ENCODE measurements at regions not wholly inside any gene's neighbourhood (a gene's known extent, or its start where the extent isn't known, plus 50 kb on each side); places are given as distances from the start of the nearest gene placed in this dataset.
"Not testable (repeated sequence)": the region's sequence is repeated elsewhere in the genome, so short reads cannot be mapped to it uniquely, and the experiment has no call there.

DNA sequence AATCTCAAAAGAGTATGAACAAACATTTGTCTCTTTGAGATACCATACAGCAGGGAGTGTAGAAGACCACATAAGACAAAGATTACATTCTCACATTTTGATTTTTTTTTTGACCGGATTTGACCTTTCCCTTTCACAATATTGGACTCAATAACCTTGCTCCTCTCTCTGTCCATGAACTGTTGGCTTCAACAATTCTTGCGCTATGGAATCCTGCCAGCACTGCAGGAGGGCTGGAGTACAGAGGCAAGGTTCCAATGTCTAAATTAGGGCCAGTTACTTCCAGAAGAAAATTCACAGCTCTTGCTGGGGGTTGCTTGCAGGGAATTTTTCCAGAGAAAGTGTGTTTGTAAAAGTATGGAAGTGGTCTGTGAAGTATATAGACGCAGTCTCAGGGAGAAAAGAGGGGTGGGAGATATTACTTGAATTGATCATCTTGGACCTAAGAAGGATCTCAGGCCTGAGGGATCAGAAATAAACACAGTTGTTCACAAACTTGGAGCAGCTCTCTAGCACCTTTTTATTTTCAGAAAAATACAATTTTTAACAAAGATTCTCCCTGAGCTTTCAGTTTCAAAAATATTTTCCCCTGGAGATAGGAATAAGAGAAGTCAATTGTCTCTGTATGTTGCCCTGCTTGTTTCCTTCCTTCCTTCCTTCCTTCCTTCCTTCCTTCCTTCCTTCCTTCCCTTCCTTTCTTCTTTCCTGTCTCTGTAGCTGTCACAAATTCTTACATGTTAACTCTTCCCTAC is 765.9 kb downstream of the BCKDHB start:
- DNase-seq (no peak), FAIRE-seq (no peak)
- H3K27ac ChIP-seq (ENCODE audit: low read depth in 2 of 2, low read length in 2 of 2): no peak overlapping the region
- H3K9me3 ChIP-seq (ENCODE audit: control insufficient read depth in 2 of 3, insufficient read depth in 1 of 3, low read length in 3 of 3): no peaks in the 10 kb centered on the region
- no peak for TF ChIP-seq CTCF (IDR thresholded peaks at IDR 0.05; ENCODE audit: borderline replicate concordance, extremely low read depth, insufficient read depth)
- no peak overlapping the region for H3K9ac ChIP-seq (ENCODE audit: low read length in 3 of 3)
- no peaks in the 10 kb centered on the region for H3K27me3 ChIP-seq (ENCODE audit: control insufficient read depth, insufficient read depth, low read length)
- H3K36me3 ChIP-seq (ENCODE audit: control insufficient read depth in 2 of 3, insufficient read depth in 3 of 3, low read length in 3 of 3): no peaks in the 10 kb centered on the region
- no peaks in the 10 kb centered on the region for H3K4me1 ChIP-seq (ENCODE audit: control insufficient read depth in 2 of 3, insufficient read depth in 2 of 3, low read depth in 1 of 3, low read length in 3 of 3)
- H3K4me3 ChIP-seq (ENCODE audit: low read length in 3 of 3): no peak overlapping the region
- intact Hi-C loops (cut with DNase I): no loop called here

DNA sequence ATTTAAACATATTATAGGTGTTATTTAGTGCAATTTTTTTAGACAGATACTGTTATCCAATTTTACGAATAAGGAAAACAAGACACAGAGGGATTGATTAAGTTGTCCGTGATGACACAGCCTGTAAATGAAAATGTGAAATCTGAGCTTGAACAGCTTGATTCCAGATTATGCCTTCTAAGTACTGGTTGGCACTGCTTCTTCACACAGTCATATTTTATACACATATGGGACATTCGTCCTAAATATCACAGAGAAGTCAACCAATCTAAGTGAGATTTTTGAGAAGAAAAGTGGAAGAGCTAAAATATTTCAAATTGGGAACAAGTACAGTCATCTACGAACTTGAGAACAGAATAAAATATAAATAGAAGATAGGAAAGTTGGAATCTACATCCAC is 756.3 kb downstream of the BCKDHB start:
- H3K4me3 ChIP-seq (ENCODE audit: low read length in 3 of 3): no peak overlapping the region
- H3K27ac ChIP-seq (ENCODE audit: low read depth in 2 of 2, low read length in 2 of 2): no peak overlapping the region
- H3K9ac ChIP-seq (ENCODE audit: low read length in 3 of 3): no peak overlapping the region
- no peak for DNase-seq
- H3K36me3 ChIP-seq (ENCODE audit: control insufficient read depth in 2 of 3, insufficient read depth in 3 of 3, low read length in 3 of 3): no peaks in the 10 kb centered on the region
- H3K4me1 ChIP-seq (ENCODE audit: control insufficient read depth in 2 of 3, insufficient read depth in 2 of 3, low read depth in 1 of 3, low read length in 3 of 3): no peaks in the 10 kb centered on the region
- intact Hi-C loops (cut with DNase I): no loop called here
- no peak for TF ChIP-seq CTCF (IDR thresholded peaks at IDR 0.05; ENCODE audit: borderline replicate concordance, extremely low read depth, insufficient read depth)
- H3K9me3 ChIP-seq (ENCODE audit: control insufficient read depth in 2 of 3, insufficient read depth in 1 of 3, low read length in 3 of 3): no peaks in the 10 kb centered on the region
- no peaks in the 10 kb centered on the region for H3K27me3 ChIP-seq (ENCODE audit: control insufficient read depth, insufficient read depth, low read length)
- FAIRE-seq: no peak

DNA sequence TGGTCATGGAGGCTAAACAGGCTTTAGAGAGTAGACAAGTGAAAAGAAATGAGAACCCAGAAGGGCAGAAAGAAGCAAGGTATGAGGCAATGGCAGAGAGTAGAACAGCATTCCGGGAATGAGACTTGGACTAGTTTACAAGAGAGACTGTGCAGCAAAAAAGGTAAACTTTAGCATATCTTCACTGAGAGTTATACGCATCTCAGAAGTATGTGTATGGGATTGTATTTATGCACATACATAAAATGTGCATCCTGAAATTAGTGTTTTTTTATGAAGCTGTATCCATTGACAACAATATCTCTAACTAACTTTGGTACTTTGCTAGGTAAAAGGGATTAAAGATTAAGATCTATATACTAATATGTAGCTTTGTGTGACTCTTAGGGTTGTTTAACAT is 753.6 kb downstream of the BCKDHB start:
- H3K9me3 ChIP-seq (ENCODE audit: control insufficient read depth in 2 of 3, insufficient read depth in 1 of 3, low read length in 3 of 3): no peaks in the 10 kb centered on the region
- H3K36me3 ChIP-seq (ENCODE audit: control insufficient read depth in 2 of 3, insufficient read depth in 3 of 3, low read length in 3 of 3): no peaks in the 10 kb centered on the region
- H3K27me3 ChIP-seq (ENCODE audit: control insufficient read depth, insufficient read depth, low read length): no peaks in the 10 kb centered on the region
- DNase-seq: no peak
- intact Hi-C loops (cut with DNase I): no loop called here
- no peak overlapping the region for H3K4me3 ChIP-seq (ENCODE audit: low read length in 3 of 3)
- no peak overlapping the region for H3K9ac ChIP-seq (ENCODE audit: low read length in 3 of 3)
- H3K4me1 ChIP-seq (ENCODE audit: control insufficient read depth in 2 of 3, insufficient read depth in 2 of 3, low read depth in 1 of 3, low read length in 3 of 3): no peaks in the 10 kb centered on the region
- FAIRE-seq: no peak
- H3K27ac ChIP-seq (ENCODE audit: low read depth in 2 of 2, low read length in 2 of 2): no peak overlapping the region
- no peak for TF ChIP-seq CTCF (IDR thresholded peaks at IDR 0.05; ENCODE audit: borderline replicate concordance, extremely low read depth, insufficient read depth)

DNA sequence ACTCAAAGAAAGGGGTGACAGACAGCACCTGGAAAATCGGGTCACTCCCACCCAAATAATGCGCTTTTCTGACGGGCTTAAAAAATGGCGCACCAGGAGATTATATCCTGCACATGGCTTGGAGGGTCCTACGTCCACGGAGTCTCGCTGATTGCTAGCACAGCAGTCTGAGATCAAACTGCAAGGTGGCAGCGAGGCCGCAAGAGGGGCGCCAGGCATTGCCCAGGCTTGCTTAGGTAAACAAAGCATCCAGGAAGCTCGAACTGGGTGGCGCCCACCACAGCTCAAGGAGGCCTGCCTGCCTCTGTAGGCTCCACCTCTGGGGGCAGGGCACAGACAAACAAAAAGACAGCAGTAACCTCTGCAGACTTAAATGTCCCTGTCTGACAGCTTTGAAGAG is 741.5 kb downstream of the BCKDHB start:
- H3K27ac ChIP-seq (ENCODE audit: low read depth in 2 of 2, low read length in 2 of 2); H3K9ac ChIP-seq (ENCODE audit: low read length in 3 of 3); H3K9me3 ChIP-seq (ENCODE audit: control insufficient read depth in 2 of 3, insufficient read depth in 1 of 3, low read length in 3 of 3); intact Hi-C loops (cut with DNase I); H3K27me3 ChIP-seq (ENCODE audit: control insufficient read depth, insufficient read depth, low read length); H3K36me3 ChIP-seq (ENCODE audit: control insufficient read depth in 2 of 3, insufficient read depth in 3 of 3, low read length in 3 of 3); H3K4me1 ChIP-seq (ENCODE audit: control insufficient read depth in 2 of 3, insufficient read depth in 2 of 3, low read depth in 1 of 3, low read length in 3 of 3); H3K4me3 ChIP-seq (ENCODE audit: low read length in 3 of 3); FAIRE-seq: not testable (repeated sequence)
- DNase-seq: peak in 1 of 5 donors; percentile 46

Data from kidney (tissue), 13 donors.